ENCODE measurements at regions not wholly inside any gene's neighbourhood (a gene's known extent, or its start where the extent isn't known, plus 50 kb on each side); places are given as distances from the start of the nearest gene placed in this dataset.
"Not testable (repeated sequence)": the region's sequence is repeated elsewhere in the genome, so short reads cannot be mapped to it uniquely, and the experiment has no call there.

- TF ChIP-seq CTCF (IDR thresholded peaks at IDR 0.05); POLR2AphosphoS5 (IDR thresholded peaks at IDR 0.05; ENCODE audit: low read depth, low read length); TCF7L2 (IDR thresholded peaks at IDR 0.05; ENCODE audit: low read depth, low read length); REST (IDR thresholded peaks at IDR 0.05; ENCODE audit: insufficient read depth in 1 of 2, low read depth in 2 of 2, low read length in 1 of 2); SIN3A (IDR thresholded peaks at IDR 0.05; ENCODE audit: borderline replicate concordance, insufficient read depth, low read depth, low read length): not testable (repeated sequence)
Measured at GRCh38 chr5:50590444-50591189, 75.8 kb upstream of the PARP8 start.

Measured in Panc1 (cell line).